GM18505 (cell line): ENCODE measurements at regions not wholly inside any gene's neighbourhood (a gene's known extent, or its start where the extent isn't known, plus 50 kb on each side); places are given as distances from the start of the nearest gene placed in this dataset.
"Not testable (repeated sequence)": the region's sequence is repeated elsewhere in the genome, so short reads cannot be mapped to it uniquely, and the experiment has no call there.

Experiments
- ATAC-seq: cut with Tn5 transposase; IDR thresholded peaks from one replicate; pipeline ENCODE4 v1.9.1; 2021; ENCODE audit not compliant: unreplicated experiment
- POLR2A ChIP-seq: IDR thresholded peaks from 4 replicates; pipeline ENCODE4 v1.6.1; 2011; ENCODE audit warnings: borderline replicate concordance; ENCODE audit not compliant: insufficient read depth, insufficient read length; ENCODE audit errors: extremely low read depth

DNA sequence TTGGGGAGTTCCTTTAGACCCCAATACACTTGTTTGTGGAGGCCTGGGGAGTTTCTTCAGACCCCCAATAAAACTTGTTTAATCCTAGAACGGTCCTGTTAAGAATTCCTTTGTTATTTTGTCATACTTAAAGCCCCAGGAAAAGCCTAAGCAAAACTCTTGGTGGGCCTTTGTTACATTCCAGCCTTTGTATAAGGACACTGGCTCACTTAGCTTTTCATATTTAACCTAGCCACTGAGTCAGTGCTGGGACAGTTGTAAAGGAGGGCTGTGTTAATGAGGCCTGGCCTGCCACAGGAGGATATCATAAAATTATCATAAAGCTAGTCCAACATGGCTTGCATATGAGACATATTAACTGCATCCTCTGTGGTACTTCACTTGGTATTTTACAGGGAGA lies 760.1 kb downstream of the ZNF385D start:
- TF ChIP-seq POLR2A = no peak
- ATAC-seq = no peak

- ATAC-seq = not testable (repeated sequence)
Measured at GRCh38 chr3:20989653-20990052, 761.4 kb downstream of the ZNF385D start.

DNA sequence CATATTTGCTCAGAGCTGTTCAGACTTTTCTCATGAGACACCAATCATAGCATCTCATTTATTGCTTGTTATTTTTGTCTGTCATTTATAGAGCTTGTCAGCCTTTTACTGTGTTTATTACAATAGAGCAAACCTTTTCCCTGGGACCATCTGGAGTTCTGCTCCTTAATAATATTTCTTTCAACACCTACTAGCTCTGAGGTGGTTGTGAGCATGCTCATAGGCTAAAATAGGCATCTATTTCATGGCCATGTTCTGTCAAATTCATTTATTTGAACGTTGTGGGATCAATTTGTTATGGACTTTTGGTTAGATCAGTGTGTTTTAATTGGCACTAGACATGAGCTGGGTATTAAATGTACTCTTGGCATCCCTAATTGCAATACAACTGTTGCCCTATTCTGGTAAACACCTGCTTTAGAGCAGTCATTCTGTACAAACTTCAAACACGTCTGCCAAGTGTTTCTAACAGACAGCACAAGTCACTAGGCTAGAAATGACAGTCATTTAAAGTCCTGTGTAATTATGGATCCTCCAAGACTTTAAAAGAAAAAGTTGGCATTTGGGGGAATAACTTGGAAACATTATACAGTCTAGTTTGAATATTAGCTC lies 766.3 kb downstream of the ZNF385D start:
- no peak for TF ChIP-seq POLR2A

DNA sequence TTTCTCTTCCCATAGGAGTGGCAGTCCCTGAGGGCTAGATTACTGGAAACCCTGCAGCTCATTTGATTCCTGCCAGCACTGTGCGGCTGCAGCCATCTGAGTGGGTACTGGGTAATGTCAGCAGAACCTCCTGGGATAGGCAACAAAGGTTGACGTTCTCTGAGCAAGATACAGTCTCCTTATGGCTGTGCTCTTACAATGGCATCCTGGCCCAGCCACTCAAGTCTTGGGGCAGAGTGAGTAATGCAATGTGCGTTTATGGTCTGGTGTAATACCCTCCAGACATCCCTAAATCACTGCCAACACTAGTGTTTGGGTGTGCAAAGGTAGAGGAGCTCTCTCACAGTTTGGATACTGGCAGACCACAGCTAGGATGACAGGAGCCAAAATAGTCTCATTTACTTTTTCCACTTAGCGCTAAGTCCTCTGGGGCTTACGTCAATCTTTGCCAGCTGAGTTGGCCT lies 775.8 kb downstream of the ZNF385D start:
- no peak for ATAC-seq

More for the DNA sequence above, 766.3 kb downstream of the ZNF385D start:
- no peak for ATAC-seq

GRCh38 chr3:20974396-20974795 lies 776.6 kb downstream of the ZNF385D start:
- ATAC-seq = no peak
- TF ChIP-seq POLR2A = no peak

More for the DNA sequence above, 775.8 kb downstream of the ZNF385D start:
- TF ChIP-seq POLR2A = no peak

- not testable (repeated sequence) for ATAC-seq
Measured at GRCh38 chr3:20970807-20971206, 780.2 kb downstream of the ZNF385D start.

GRCh38 chr3:20967485-20967884 lies 781.5 kb upstream of the SGO1 start:
- not testable (repeated sequence) for ATAC-seq

- TF ChIP-seq POLR2A = no peak
- no peak for ATAC-seq
Measured at GRCh38 chr3:20958161-20958560, 772.2 kb upstream of the SGO1 start.

DNA sequence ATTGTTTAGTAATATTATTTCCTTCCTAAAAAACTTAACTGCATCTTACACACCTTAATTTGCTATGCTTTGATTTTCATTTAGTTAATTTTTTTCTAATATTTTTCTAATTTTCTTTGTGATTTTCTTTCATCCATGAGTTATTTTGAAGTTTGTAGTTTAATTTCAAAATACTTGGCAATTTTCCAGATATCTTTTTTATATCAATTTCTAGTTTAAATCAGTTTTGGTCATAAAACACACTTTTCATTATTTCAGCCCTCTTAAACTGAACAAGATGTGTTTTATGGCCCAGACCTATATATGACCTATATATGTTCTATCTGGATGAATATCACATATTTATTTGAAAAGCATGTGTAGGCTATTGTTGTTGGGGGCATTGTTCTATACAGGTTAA lies 759.9 kb upstream of the SGO1 start:
- no peak for ATAC-seq
- no peak for TF ChIP-seq POLR2A

DNA sequence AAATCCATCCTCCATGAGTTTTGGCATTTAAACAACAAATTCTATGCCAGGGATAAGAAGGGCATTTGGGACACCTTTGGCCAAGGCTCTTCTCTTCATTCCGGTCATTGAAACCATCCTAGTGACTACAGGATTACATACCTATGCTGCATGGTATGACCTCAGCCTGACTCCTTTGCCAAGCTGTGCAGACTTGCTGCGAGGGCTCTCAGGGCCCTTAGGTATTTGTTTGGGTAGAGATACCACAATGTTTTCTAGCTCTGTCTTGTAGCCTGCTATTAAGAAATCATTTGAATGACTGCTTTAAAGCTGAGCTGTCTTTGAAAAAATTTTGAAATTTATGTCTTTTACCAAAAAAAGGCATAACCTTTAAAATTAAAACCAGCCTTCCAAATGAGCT lies 749.8 kb upstream of the SGO1 start:
- ATAC-seq = no peak
- TF ChIP-seq POLR2A = no peak

GRCh38 chr3:20931834-20932233 lies 745.8 kb upstream of the SGO1 start:
- ATAC-seq = no peak
- no peak for TF ChIP-seq POLR2A

GRCh38 chr3:20930034-20930433 lies 744.0 kb upstream of the SGO1 start:
- no peak for ATAC-seq
- no peak for TF ChIP-seq POLR2A

GRCh38 chr3:20924646-20925385 lies 738.8 kb upstream of the SGO1 start:
- no peak for TF ChIP-seq POLR2A
- no peak for ATAC-seq

DNA sequence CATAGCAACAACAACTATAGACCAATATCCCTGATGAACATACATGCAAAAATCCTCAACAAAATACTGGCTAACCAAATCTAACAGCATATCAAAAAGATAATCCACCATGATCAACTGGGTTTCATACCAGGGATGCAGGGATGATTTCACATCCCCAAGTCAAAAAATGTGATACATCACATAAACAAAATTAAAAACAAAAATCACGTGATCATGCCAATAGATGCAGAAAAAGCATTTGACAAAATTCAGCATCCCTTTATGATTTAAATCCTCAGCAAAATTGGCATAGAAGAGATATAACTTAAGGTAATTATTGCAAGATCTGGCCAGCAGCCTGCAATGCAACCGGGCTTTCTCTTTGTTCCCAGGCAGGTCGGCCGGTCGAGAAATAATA lies 735.1 kb upstream of the SGO1 start:
- ATAC-seq = not testable (repeated sequence)
